Astrocyte (in vitro differentiated cells and primary cell): ENCODE measurements at regions not wholly inside any gene's neighbourhood (a gene's known extent, or its start where the extent isn't known, plus 50 kb on each side); places are given as distances from the start of the nearest gene placed in this dataset.

Experiments used
- EZH2 ChIP-seq: IDR thresholded peaks from 2 replicates; pipeline ENCODE4 v1.6.1; 2012; ENCODE audit warnings: mild to moderate bottlenecking, low read length, inconsistent platforms; ENCODE audit not compliant: insufficient read depth
- TF ChIP-seq, protein P1 (sequence below): IDR thresholded peaks from 2 replicates; pipeline ENCODE4 v1.5.1; 2011; ENCODE audit warnings: low read depth, mild to moderate bottlenecking, inconsistent platforms, low read length, moderate library complexity; ENCODE audit not compliant: insufficient read depth

DNA sequence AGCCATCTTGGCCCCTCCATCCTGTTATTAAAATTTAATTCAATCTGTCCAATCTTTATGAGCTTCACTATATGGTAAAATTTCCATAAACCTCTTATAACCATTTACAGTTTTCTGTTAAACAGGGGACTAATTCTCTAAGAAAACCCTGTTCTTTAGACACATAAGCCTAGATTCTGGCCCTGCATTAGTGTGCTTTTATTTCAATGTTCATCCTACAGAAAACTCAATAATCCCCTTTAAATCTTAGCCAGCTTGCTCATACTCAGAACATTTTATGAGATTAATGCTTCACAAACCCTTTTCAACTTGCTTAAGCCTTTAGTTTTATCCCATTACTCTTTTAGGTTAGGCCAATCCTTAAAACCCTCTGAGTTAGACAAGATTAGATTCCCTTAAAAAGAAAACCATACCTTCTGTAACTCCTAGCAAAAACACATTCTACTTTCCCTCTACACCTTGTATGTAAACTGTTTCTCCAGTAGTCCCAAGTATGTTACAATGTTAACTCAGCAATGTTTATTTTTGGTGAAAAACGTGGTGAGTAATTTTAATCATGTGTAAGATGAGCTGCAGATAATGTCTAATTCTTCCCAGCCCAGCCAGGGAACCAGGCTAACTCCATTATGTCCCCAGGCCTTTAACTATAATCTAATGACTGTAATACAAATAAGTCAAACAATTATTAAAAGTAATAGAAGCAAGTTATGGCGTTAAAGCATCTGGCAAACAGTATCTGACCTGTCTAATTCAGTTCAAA lies 1953.4 kb upstream of the LRRTM1 start:
- TF ChIP-seq, protein P1, sequence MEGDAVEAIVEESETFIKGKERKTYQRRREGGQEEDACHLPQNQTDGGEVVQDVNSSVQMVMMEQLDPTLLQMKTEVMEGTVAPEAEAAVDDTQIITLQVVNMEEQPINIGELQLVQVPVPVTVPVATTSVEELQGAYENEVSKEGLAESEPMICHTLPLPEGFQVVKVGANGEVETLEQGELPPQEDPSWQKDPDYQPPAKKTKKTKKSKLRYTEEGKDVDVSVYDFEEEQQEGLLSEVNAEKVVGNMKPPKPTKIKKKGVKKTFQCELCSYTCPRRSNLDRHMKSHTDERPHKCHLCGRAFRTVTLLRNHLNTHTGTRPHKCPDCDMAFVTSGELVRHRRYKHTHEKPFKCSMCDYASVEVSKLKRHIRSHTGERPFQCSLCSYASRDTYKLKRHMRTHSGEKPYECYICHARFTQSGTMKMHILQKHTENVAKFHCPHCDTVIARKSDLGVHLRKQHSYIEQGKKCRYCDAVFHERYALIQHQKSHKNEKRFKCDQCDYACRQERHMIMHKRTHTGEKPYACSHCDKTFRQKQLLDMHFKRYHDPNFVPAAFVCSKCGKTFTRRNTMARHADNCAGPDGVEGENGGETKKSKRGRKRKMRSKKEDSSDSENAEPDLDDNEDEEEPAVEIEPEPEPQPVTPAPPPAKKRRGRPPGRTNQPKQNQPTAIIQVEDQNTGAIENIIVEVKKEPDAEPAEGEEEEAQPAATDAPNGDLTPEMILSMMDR, result no peak
- no peak for TF ChIP-seq EZH2
